Neural cell (in vitro differentiated cells): ENCODE measurements at regions not wholly inside any gene's neighbourhood (a gene's known extent, or its start where the extent isn't known, plus 50 kb on each side); places are given as distances from the start of the nearest gene placed in this dataset.

Experiments used
- H2AFZ ChIP-seq: fragments of 200-600, 300-800 bp; sonication (generic), shearing (Covaris generic); 2 replicates; pipeline ENCODE4 v1.6.0; 2014; ENCODE audit warnings: low read depth, mild to moderate bottlenecking, antibody characterized with exemption, low read length, moderate library complexity
- H3F3A ChIP-seq: fragments of 200-600 bp; shearing (Covaris generic); 2 replicates; pipeline ENCODE4 v1.6.1; 2016; ENCODE audit warnings: mild to moderate bottlenecking, moderate library complexity, mixed read lengths, antibody characterized with exemption, low read length; ENCODE audit not compliant: insufficient read depth, poor library complexity, severe bottlenecking
- H3K27ac ChIP-seq: fragments of 200-600, 300-800 bp; sonication (generic), shearing (Covaris generic); 2 replicates; pipeline ENCODE4 v1.5.1; 2014; ENCODE audit warnings: mild to moderate bottlenecking, low read length, moderate library complexity
- H3K27me3 ChIP-seq: fragments of 300-800, 200-600 bp; sonication (generic), shearing (Covaris generic); 2 replicates; pipeline ENCODE4 v1.6.0; 2014; ENCODE audit warnings: mild to moderate bottlenecking, low read depth, low read length, moderate library complexity; ENCODE audit not compliant: insufficient read depth
- H3K36me3 ChIP-seq: fragments of 300-800, 200-600 bp; sonication (generic), shearing (Covaris generic); 2 replicates; pipeline ENCODE4 v1.5.1; 2014; ENCODE audit warnings: mild to moderate bottlenecking, antibody characterized with exemption, low read length, moderate library complexity; ENCODE audit not compliant: insufficient read depth
- H3K4me2 ChIP-seq: fragments of 300-800, 200-600 bp; sonication (generic), shearing (Covaris generic); 2 replicates; pipeline ENCODE4 v1.6.0; 2014; ENCODE audit warnings: mild to moderate bottlenecking, low read length
- H3K4me3 ChIP-seq: fragments of 300-800, 200-600 bp; sonication (generic), shearing (Covaris generic); 2 replicates; pipeline ENCODE4 v1.5.1; 2014; ENCODE audit warnings: mild to moderate bottlenecking, low read length, moderate library complexity
- H3K79me2 ChIP-seq: fragments of 200-600 bp; shearing (Covaris generic); replicated peaks from 2 replicates; pipeline ENCODE4 v1.6.0; 2014; ENCODE audit warnings: mild to moderate bottlenecking, low read length, moderate library complexity; ENCODE audit not compliant: insufficient read depth
- H3K9ac ChIP-seq: fragments of 300-800, 200-600 bp; sonication (generic), shearing (Covaris generic); 2 replicates; pipeline ENCODE4 v1.6.1; 2016; ENCODE audit warnings: mild to moderate bottlenecking, low read length, mixed read lengths
- H3K9me2 ChIP-seq: fragments of 200-600 bp; shearing (Covaris generic); 2 replicates; pipeline ENCODE4 v1.6.1; 2016; ENCODE audit warnings: mild to moderate bottlenecking, low read length, mixed read lengths; ENCODE audit not compliant: insufficient read depth
- H3K9me3 ChIP-seq: fragments of 200-600, 300-800 bp; sonication (generic), shearing (Covaris generic); 2 replicates; pipeline ENCODE4 v1.6.1; 2016; ENCODE audit warnings: mild to moderate bottlenecking, mixed run types, low read length, moderate library complexity, mixed read lengths
- H4K20me1 ChIP-seq: fragments of 200-600 bp; shearing (Covaris generic); 2 replicates; pipeline ENCODE4 v1.6.1; 2016; ENCODE audit warnings: mild to moderate bottlenecking, mixed run types; ENCODE audit not compliant: insufficient read depth
- CTCF ChIP-seq: fragments of 450-650 bp; IDR thresholded peaks from 2 replicates; pipeline ENCODE4 v1.5.1; 2014; ENCODE audit warnings: antibody characterized with exemption, mild to moderate bottlenecking, moderate library complexity; ENCODE audit not compliant: poor library complexity, severe bottlenecking
- EP300 ChIP-seq: fragments of 450-650 bp; conservative IDR thresholded peaks from 2 replicates; pipeline ENCODE4 v1.6.1; 2014; ENCODE audit warnings: antibody characterized with exemption, mild to moderate bottlenecking, moderate library complexity; ENCODE audit not compliant: poor library complexity, severe bottlenecking
- EZH2 ChIP-seq: fragments of 200-600, 300-800 bp; shearing (Covaris generic), sonication (generic); IDR thresholded peaks from 2 replicates; pipeline ENCODE4 v1.6.1; 2014; ENCODE audit warnings: antibody characterized with exemption, low read length, borderline replicate concordance, mild to moderate bottlenecking; ENCODE audit not compliant: insufficient read depth, poor library complexity, severe bottlenecking
- MXI1 ChIP-seq: fragments of 450-650 bp; conservative IDR thresholded peaks from 2 replicates; pipeline ENCODE4 v1.6.1; 2014; ENCODE audit warnings: antibody characterized with exemption, mild to moderate bottlenecking; ENCODE audit not compliant: poor library complexity, severe bottlenecking
- POLR2AphosphoS5 ChIP-seq: IDR thresholded peaks from 2 replicates; pipeline ENCODE4 v1.6.1; 2012
- RAD21 ChIP-seq: fragments of 450-650 bp; conservative IDR thresholded peaks from 2 replicates; pipeline ENCODE4 v1.6.1; 2014; ENCODE audit warnings: antibody characterized with exemption, mild to moderate bottlenecking, moderate library complexity
- REST ChIP-seq: IDR thresholded peaks from 2 replicates; pipeline ENCODE4 v1.6.1; 2012; ENCODE audit warnings: borderline replicate concordance
- SMC3 ChIP-seq: fragments of 450-650 bp; conservative IDR thresholded peaks from 2 replicates; pipeline ENCODE4 v1.6.1; 2014; ENCODE audit warnings: antibody characterized with exemption, mild to moderate bottlenecking, moderate library complexity; ENCODE audit not compliant: poor library complexity
- TAF1 ChIP-seq: IDR thresholded peaks from 2 replicates; pipeline ENCODE4 v1.6.1; 2012; ENCODE audit warnings: low read depth

DNA sequence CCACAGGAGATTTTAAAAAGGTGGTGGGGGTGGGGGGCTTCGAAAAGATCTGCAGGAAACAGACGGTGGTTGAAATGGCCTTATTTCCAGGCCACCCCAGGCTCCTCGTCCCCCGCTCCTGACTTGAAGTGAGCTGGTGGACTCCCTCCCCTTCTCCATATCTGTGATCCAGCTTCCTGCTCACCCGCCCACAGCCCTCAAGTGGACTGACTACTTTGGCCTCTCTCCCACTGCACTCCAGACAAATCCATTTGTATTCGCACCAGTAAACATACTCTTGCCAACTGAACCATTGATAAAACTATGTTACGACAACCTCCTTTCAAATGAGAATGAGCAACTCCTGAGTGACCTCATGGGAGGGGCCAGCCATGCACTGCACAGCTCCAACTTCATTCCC, 259.5 kb downstream of the COL4A1 start:
- Histone ChIP-seq H3K27me3 (no peaks in the 10 kb centered on the region), H3K27ac (no peak overlapping the region), H3F3A (no peaks in the 10 kb centered on the region), H3K4me3 (no peak overlapping the region), H3K9me2 (no peaks in the 10 kb centered on the region), H3K9me3 (no peaks in the 10 kb centered on the region), H3K4me2 (no peak overlapping the region), H2AFZ (no peak overlapping the region), H4K20me1 (no peaks in the 10 kb centered on the region), H3K36me3 (no peaks in the 10 kb centered on the region), H3K9ac (no peak overlapping the region), H3K79me2 (no peaks in the 10 kb centered on the region)
- TF ChIP-seq SMC3 (no peak), REST (no peak), EP300 (no peak)

GRCh38 chr13:110046811-110047210, 260.1 kb downstream of the COL4A1 start:
- Histone ChIP-seq H3K27ac (no peak overlapping the region), H3K4me2 (no peak overlapping the region)

More at GRCh38 chr13:110046811-110047210, 260.1 kb downstream of the COL4A1 start:
- H3K79me2 ChIP-seq, result no peaks in the 10 kb centered on the region
- no peak overlapping the region for H3K9ac ChIP-seq
- no peak for TF ChIP-seq MXI1
- no peak for TF ChIP-seq SMC3
- TF ChIP-seq CTCF, result no peak
- TF ChIP-seq RAD21, result no peak
- no peak for TF ChIP-seq TAF1
- no peak for TF ChIP-seq REST
- TF ChIP-seq EZH2, result no peak
- TF ChIP-seq EP300, result no peak
- no peak for TF ChIP-seq POLR2AphosphoS5
- no peak overlapping the region for H2AFZ ChIP-seq
- no peaks in the 10 kb centered on the region for H3K9me2 ChIP-seq
- H4K20me1 ChIP-seq, result no peaks in the 10 kb centered on the region
- H3F3A ChIP-seq, result no peaks in the 10 kb centered on the region
- no peaks in the 10 kb centered on the region for H3K36me3 ChIP-seq
- H3K27me3 ChIP-seq, result no peaks in the 10 kb centered on the region
- H3K9me3 ChIP-seq, result no peaks in the 10 kb centered on the region
- no peak overlapping the region for H3K4me3 ChIP-seq
